WTC11 (cell line): ENCODE measurements at regions not wholly inside any gene's neighbourhood (a gene's known extent, or its start where the extent isn't known, plus 50 kb on each side); places are given as distances from the start of the nearest gene placed in this dataset.

Source experiments
- ATAC-seq: fragments of 200-7000 bp; cut with Tn5 transposase; 2 replicates; pipeline ENCODE4 v1.10.0; 2021; ENCODE audit warnings: mild to moderate bottlenecking, moderate library complexity
- CTCF ChIA-PET: fragments of 300-600 bp; sonication (Branson Sonifier 250); formaldehyde crosslinking; loops from one replicate; lab custom pipeline; 2021; ENCODE audit warnings: antibody characterized with exemption; lab: Charles Lee
- POLR2A ChIA-PET: fragments of 350-600 bp; sonication (Branson Sonifier 250); formaldehyde crosslinking; loops from one replicate; lab custom pipeline; 2021; ENCODE audit warnings: antibody characterized with exemption; lab: Charles Lee
- DNase-seq: peaks from one replicate; pipeline ENCODE4 v3.0.0; 2021; ENCODE audit warnings: low spot score
- H3K27ac Mint-ChIP-seq: 2 replicates; pipeline ENCODE4 v1.8.0; 2021; ENCODE audit warnings: mixed read lengths
- H3K27me3 Mint-ChIP-seq: 2 replicates; pipeline ENCODE4 v1.8.0; 2021; ENCODE audit warnings: low read depth, mild to moderate bottlenecking, moderate library complexity, mixed read lengths
- H3K36me3 Mint-ChIP-seq: 2 replicates; pipeline ENCODE4 v1.8.0; 2021; ENCODE audit warnings: mixed read lengths
- H3K4me1 Mint-ChIP-seq: 2 replicates; pipeline ENCODE4 v1.8.0; 2022; ENCODE audit warnings: mixed read lengths
- H3K4me3 Mint-ChIP-seq: 2 replicates; pipeline ENCODE4 v1.8.0; 2021; ENCODE audit warnings: mild to moderate bottlenecking, moderate library complexity, mixed read lengths
- H3K9me3 Mint-ChIP-seq: 2 replicates; pipeline ENCODE4 v1.8.0; 2021; ENCODE audit warnings: mixed read lengths
- CREM ChIP-seq: sonication (generic); formaldehyde crosslinking; IDR thresholded peaks from 2 replicates; pipeline ENCODE4 v1.8.1; 2022; ENCODE audit warnings: mild to moderate bottlenecking, missing genetic modification reagents, moderate library complexity
- CTCF ChIP-seq: fragments of 200-600 bp; IDR thresholded peaks from 2 replicates; pipeline ENCODE4 v1.8.0; 2022; ENCODE audit warnings: antibody characterized with exemption
- EMX1 ChIP-seq: fragments of 250-450 bp; sonication (Bioruptor Pico); IDR thresholded peaks from 2 replicates; pipeline ENCODE4 v1.8.0; 2021; ENCODE audit warnings: mild to moderate bottlenecking
- ERG ChIP-seq: fragments of 250-450 bp; sonication (Bioruptor Pico); IDR thresholded peaks from 2 replicates; pipeline ENCODE4 v1.8.0; 2021; ENCODE audit warnings: mild to moderate bottlenecking
- FOXJ3 ChIP-seq: sonication (generic); formaldehyde crosslinking; IDR thresholded peaks from 2 replicates; pipeline ENCODE4 v1.9.0; 2021; ENCODE audit warnings: missing genetic modification reagents, mild to moderate bottlenecking, borderline replicate concordance
- JUN ChIP-seq: sonication (generic); formaldehyde crosslinking; IDR thresholded peaks from 2 replicates; pipeline ENCODE4 v1.8.0; 2023; ENCODE audit warnings: mild to moderate bottlenecking, missing genetic modification reagents
- MAX ChIP-seq: sonication (generic); formaldehyde crosslinking; IDR thresholded peaks from 2 replicates; pipeline ENCODE4 v1.8.0; 2022; ENCODE audit warnings: mild to moderate bottlenecking, missing genetic modification reagents
- NR2C2 ChIP-seq: sonication (generic); formaldehyde crosslinking; IDR thresholded peaks from 2 replicates; pipeline ENCODE4 v1.8.0; 2022; ENCODE audit warnings: mild to moderate bottlenecking, missing genetic modification reagents
- NR3C1 ChIP-seq: sonication (generic); formaldehyde crosslinking; conservative IDR thresholded peaks from 2 replicates; pipeline ENCODE4 v1.8.1; 2023; ENCODE audit warnings: low read depth, mild to moderate bottlenecking, missing genetic modification reagents
- OVOL2 ChIP-seq: fragments of 250-450 bp; sonication (Bioruptor Pico); IDR thresholded peaks from 2 replicates; pipeline ENCODE4 v1.9.0; 2021; ENCODE audit warnings: mild to moderate bottlenecking, borderline replicate concordance
- PREB ChIP-seq: sonication (generic); formaldehyde crosslinking; IDR thresholded peaks from 2 replicates; pipeline ENCODE4 v1.8.1; 2022; ENCODE audit warnings: mild to moderate bottlenecking, missing genetic modification reagents, moderate library complexity, borderline replicate concordance
- RELA ChIP-seq: sonication (generic); formaldehyde crosslinking; IDR thresholded peaks from 2 replicates; pipeline ENCODE4 v1.8.1; 2022; ENCODE audit warnings: missing genetic modification reagents, mild to moderate bottlenecking, borderline replicate concordance
- SMAD4 ChIP-seq: sonication (generic); formaldehyde crosslinking; IDR thresholded peaks from 2 replicates; pipeline ENCODE4 v1.8.0; 2022; ENCODE audit warnings: mild to moderate bottlenecking, missing genetic modification reagents
- SP1 ChIP-seq: sonication (generic); formaldehyde crosslinking; conservative IDR thresholded peaks from 2 replicates; pipeline ENCODE4 v1.8.1; 2022; ENCODE audit warnings: missing genetic modification reagents
- TEAD1 ChIP-seq: sonication (generic); formaldehyde crosslinking; IDR thresholded peaks from 2 replicates; pipeline ENCODE4 v1.8.0; 2022; ENCODE audit warnings: mild to moderate bottlenecking, missing genetic modification reagents
- ZBTB21 ChIP-seq: sonication (generic); formaldehyde crosslinking; IDR thresholded peaks from 2 replicates; pipeline ENCODE4 v1.8.1; 2023; ENCODE audit warnings: mild to moderate bottlenecking, missing genetic modification reagents, borderline replicate concordance
- ZBTB43 ChIP-seq: sonication (generic); formaldehyde crosslinking; IDR thresholded peaks from 2 replicates; pipeline ENCODE4 v1.8.1; 2023; ENCODE audit warnings: mild to moderate bottlenecking, missing genetic modification reagents
- ZNF317 ChIP-seq: sonication (generic); formaldehyde crosslinking; IDR thresholded peaks from 2 replicates; pipeline ENCODE4 v1.8.1; 2023; ENCODE audit warnings: low read depth, mild to moderate bottlenecking, moderate library complexity, missing genetic modification reagents, borderline replicate concordance
- ZNF532 ChIP-seq: fragments of 250-450 bp; sonication (Bioruptor Pico); IDR thresholded peaks from 2 replicates; pipeline ENCODE4 v1.9.0; 2021; ENCODE audit warnings: mild to moderate bottlenecking, borderline replicate concordance
- ZNF671 ChIP-seq: fragments of 250-450 bp; sonication (Bioruptor Pico); IDR thresholded peaks from 2 replicates; pipeline ENCODE4 v1.8.0; 2021; ENCODE audit warnings: mild to moderate bottlenecking

- TF ChIP-seq PREB (CRISPR knock-in tag) (no peak), NR2C2 (CRISPR knock-in tag) (no peak), CREM (CRISPR knock-in tag) (no peak), OVOL2 (no peak), NR3C1 (no peak), EMX1 (no peak), TEAD1 (CRISPR knock-in tag) (no peak), ERG (CRISPR knock-in tag) (no peak), ZNF317 (CRISPR knock-in tag) (no peak)
Observed at GRCh38 chr9:107103621-107104020, 179.5 kb upstream of the RAD23B start (continued).

GRCh38 chr9:107105784-107106183, 177.3 kb upstream of the RAD23B start:
- POLR2A ChIA-PET = no interaction called here
- ATAC-seq (no peak), DNase-seq (no peak)
- H3K36me3 Mint-ChIP-seq = no peaks in the 10 kb centered on the region
- no peaks in the 10 kb centered on the region for H3K27me3 Mint-ChIP-seq
- CTCF ChIA-PET = interaction anchor here (0.8 kb wide), 1 partner anchor 53 kb away, joined by 3 read pairs; no protein-coding TSS in a partner anchor
- H3K27ac Mint-ChIP-seq = no peak overlapping the region
- TF ChIP-seq ZNF671 (CRISPR knock-in tag) = no peak
- no peak for TF ChIP-seq SMAD4 (CRISPR knock-in tag)
- no peak for TF ChIP-seq RELA (CRISPR knock-in tag)
- no peak for TF ChIP-seq SP1 (CRISPR knock-in tag)
- no peak for TF ChIP-seq ZBTB21 (CRISPR knock-in tag)
- TF ChIP-seq ZBTB43 = no peak
- TF ChIP-seq ZNF532 (CRISPR knock-in tag) = no peak
- no peak for TF ChIP-seq CTCF
- TF ChIP-seq MAX (CRISPR knock-in tag) = no peak
- no peak for TF ChIP-seq JUN
- TF ChIP-seq FOXJ3 = no peak
- H3K9me3 Mint-ChIP-seq = peaks cover 9% of the 10 kb centered on the region
- H3K4me3 Mint-ChIP-seq = no peak overlapping the region
- no peaks in the 10 kb centered on the region for H3K4me1 Mint-ChIP-seq
